ENCODE measurements at regions not wholly inside any gene's neighbourhood (a gene's known extent, or its start where the extent isn't known, plus 50 kb on each side); places are given as distances from the start of the nearest gene placed in this dataset.

DNA sequence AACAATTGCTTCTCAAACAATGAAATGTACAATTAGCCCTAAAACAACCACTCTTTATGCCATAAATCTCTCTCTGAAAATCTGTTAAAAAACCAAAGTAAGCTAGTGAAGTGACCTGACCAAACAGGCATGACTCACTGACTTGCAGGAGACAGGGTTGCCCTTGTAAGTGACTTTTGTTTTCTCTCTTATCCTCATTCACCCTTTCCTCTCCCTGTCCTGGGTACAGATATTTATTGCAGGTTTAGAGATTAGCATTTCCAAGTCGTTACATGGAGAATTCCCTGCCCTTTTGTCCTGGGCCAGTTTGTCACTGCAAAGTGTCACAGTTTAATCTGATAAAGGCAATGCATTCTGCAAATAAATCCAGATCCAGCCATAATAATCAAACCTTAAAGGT is 484.2 kb downstream of the IRX1 start:
- ATAC-seq (no peak), DNase-seq (ENCODE audit: low spot score) (no peak)
- Histone ChIP-seq H3K36me3 (ENCODE audit: insufficient read depth) (no peaks in the 10 kb centered on the region), H3K9me2 (ENCODE audit: insufficient read depth) (peaks cover 8% of the 10 kb centered on the region; the same call in 1 of the 2 replicates), H2AFZ (no peak overlapping the region), H3K4me1 (ENCODE audit: insufficient read depth) (no peaks in the 10 kb centered on the region), H3F3A (replicated peaks; ENCODE audit: low read depth) (no peaks in the 10 kb centered on the region), H3K27me3 (ENCODE audit: insufficient read depth) (no peaks in the 10 kb centered on the region), H3K4me3 (no peak overlapping the region), H4K20me1 (replicated peaks; ENCODE audit: insufficient read depth) (no peaks in the 10 kb centered on the region), H3K4me2 (no peak overlapping the region), H3K27ac (ENCODE audit: low read depth) (no peak overlapping the region), H3K79me2 (replicated peaks; ENCODE audit: insufficient read depth) (no peaks in the 10 kb centered on the region)
- no peak overlapping the region for H3K4me3 Mint-ChIP-seq
- TF ChIP-seq ZNF331 (CRISPR knock-in tag; IDR thresholded peaks at IDR 0.05; ENCODE audit: low read depth) (no peak), CREB1 (CRISPR knock-in tag; IDR thresholded peaks at IDR 0.05; ENCODE audit: low read depth) (no peak), ETS1 (IDR thresholded peaks at IDR 0.05) (no peak), NANOG (IDR thresholded peaks at IDR 0.05; ENCODE audit: borderline replicate concordance) (no peak), EZH2 (IDR thresholded peaks at IDR 0.05; ENCODE audit: low read depth, unreplicated experiment) (no peak), ZNF114 (CRISPR knock-in tag; IDR thresholded peaks at IDR 0.05) (no peak), STAT1 (IDR thresholded peaks at IDR 0.05; ENCODE audit: unreplicated experiment) (no peak), POLR2AphosphoS5 (IDR thresholded peaks at IDR 0.05; ENCODE audit: low read depth) (no peak), EZH2phosphoT487 (IDR thresholded peaks at IDR 0.05; ENCODE audit: unreplicated experiment) (no peak), JUNB (IDR thresholded peaks at IDR 0.05; ENCODE audit: unreplicated experiment) (no peak)
- TF ChIP-seq, protein P1, sequence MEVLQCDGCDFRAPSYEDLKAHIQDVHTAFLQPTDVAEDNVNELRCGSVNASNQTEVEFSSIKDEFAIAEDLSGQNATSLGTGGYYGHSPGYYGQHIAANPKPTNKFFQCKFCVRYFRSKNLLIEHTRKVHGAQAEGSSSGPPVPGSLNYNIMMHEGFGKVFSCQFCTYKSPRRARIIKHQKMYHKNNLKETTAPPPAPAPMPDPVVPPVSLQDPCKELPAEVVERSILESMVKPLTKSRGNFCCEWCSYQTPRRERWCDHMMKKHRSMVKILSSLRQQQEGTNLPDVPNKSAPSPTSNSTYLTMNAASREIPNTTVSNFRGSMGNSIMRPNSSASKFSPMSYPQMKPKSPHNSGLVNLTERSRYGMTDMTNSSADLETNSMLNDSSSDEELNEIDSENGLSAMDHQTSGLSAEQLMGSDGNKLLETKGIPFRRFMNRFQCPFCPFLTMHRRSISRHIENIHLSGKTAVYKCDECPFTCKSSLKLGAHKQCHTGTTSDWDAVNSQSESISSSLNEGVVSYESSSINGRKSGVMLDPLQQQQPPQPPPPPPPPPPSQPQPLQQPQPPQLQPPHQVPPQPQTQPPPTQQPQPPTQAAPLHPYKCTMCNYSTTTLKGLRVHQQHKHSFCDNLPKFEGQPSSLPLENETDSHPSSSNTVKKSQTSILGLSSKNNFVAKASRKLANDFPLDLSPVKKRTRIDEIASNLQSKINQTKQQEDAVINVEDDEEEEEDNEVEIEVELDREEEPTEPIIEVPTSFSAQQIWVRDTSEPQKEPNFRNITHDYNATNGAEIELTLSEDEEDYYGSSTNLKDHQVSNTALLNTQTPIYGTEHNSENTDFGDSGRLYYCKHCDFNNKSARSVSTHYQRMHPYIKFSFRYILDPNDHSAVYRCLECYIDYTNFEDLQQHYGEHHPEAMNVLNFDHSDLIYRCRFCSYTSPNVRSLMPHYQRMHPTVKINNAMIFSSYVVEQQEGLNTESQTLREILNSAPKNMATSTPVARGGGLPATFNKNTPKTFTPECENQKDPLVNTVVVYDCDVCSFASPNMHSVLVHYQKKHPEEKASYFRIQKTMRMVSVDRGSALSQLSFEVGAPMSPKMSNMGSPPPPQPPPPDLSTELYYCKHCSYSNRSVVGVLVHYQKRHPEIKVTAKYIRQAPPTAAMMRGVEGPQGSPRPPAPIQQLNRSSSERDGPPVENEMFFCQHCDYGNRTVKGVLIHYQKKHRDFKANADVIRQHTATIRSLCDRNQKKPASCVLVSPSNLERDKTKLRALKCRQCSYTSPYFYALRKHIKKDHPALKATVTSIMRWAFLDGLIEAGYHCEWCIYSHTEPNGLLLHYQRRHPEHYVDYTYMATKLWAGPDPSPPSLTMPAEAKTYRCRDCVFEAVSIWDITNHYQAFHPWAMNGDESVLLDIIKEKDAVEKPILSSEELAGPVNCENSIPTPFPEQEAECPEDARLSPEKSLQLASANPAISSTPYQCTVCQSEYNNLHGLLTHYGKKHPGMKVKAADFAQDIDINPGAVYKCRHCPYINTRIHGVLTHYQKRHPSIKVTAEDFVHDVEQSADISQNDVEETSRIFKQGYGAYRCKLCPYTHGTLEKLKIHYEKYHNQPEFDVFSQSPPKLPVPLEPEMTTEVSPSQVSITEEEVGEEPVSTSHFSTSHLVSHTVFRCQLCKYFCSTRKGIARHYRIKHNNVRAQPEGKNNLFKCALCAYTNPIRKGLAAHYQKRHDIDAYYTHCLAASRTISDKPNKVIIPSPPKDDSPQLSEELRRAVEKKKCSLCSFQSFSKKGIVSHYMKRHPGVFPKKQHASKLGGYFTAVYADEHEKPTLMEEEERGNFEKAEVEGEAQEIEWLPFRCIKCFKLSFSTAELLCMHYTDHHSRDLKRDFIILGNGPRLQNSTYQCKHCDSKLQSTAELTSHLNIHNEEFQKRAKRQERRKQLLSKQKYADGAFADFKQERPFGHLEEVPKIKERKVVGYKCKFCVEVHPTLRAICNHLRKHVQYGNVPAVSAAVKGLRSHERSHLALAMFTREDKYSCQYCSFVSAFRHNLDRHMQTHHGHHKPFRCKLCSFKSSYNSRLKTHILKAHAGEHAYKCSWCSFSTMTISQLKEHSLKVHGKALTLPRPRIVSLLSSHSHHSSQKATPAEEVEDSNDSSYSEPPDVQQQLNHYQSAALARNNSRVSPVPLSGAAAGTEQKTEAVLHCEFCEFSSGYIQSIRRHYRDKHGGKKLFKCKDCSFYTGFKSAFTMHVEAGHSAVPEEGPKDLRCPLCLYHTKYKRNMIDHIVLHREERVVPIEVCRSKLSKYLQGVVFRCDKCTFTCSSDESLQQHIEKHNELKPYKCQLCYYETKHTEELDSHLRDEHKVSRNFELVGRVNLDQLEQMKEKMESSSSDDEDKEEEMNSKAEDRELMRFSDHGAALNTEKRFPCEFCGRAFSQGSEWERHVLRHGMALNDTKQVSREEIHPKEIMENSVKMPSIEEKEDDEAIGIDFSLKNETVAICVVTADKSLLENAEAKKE (CRISPR knock-in tag; IDR thresholded peaks at IDR 0.05): no peak
- TF ChIP-seq, protein P2, sequence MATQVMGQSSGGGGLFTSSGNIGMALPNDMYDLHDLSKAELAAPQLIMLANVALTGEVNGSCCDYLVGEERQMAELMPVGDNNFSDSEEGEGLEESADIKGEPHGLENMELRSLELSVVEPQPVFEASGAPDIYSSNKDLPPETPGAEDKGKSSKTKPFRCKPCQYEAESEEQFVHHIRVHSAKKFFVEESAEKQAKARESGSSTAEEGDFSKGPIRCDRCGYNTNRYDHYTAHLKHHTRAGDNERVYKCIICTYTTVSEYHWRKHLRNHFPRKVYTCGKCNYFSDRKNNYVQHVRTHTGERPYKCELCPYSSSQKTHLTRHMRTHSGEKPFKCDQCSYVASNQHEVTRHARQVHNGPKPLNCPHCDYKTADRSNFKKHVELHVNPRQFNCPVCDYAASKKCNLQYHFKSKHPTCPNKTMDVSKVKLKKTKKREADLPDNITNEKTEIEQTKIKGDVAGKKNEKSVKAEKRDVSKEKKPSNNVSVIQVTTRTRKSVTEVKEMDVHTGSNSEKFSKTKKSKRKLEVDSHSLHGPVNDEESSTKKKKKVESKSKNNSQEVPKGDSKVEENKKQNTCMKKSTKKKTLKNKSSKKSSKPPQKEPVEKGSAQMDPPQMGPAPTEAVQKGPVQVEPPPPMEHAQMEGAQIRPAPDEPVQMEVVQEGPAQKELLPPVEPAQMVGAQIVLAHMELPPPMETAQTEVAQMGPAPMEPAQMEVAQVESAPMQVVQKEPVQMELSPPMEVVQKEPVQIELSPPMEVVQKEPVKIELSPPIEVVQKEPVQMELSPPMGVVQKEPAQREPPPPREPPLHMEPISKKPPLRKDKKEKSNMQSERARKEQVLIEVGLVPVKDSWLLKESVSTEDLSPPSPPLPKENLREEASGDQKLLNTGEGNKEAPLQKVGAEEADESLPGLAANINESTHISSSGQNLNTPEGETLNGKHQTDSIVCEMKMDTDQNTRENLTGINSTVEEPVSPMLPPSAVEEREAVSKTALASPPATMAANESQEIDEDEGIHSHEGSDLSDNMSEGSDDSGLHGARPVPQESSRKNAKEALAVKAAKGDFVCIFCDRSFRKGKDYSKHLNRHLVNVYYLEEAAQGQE (IDR thresholded peaks at IDR 0.05; ENCODE audit: unreplicated experiment): no peak
- TF ChIP-seq, protein P3, sequence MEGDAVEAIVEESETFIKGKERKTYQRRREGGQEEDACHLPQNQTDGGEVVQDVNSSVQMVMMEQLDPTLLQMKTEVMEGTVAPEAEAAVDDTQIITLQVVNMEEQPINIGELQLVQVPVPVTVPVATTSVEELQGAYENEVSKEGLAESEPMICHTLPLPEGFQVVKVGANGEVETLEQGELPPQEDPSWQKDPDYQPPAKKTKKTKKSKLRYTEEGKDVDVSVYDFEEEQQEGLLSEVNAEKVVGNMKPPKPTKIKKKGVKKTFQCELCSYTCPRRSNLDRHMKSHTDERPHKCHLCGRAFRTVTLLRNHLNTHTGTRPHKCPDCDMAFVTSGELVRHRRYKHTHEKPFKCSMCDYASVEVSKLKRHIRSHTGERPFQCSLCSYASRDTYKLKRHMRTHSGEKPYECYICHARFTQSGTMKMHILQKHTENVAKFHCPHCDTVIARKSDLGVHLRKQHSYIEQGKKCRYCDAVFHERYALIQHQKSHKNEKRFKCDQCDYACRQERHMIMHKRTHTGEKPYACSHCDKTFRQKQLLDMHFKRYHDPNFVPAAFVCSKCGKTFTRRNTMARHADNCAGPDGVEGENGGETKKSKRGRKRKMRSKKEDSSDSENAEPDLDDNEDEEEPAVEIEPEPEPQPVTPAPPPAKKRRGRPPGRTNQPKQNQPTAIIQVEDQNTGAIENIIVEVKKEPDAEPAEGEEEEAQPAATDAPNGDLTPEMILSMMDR (conservative IDR thresholded peaks at IDR 0.05; ENCODE audit: low read depth in 2 of 2): no peak
- peaks cover 3% of the 10 kb centered on the region; the same call in 1 of the 3 replicates for H3K9me3 Mint-ChIP-seq
- H3K4me1 Mint-ChIP-seq: peaks cover 4% of the 10 kb centered on the region; the same call in 1 of the 3 replicates
- H3K36me3 Mint-ChIP-seq (ENCODE audit: low read depth): no peaks in the 10 kb centered on the region
- no peak overlapping the region for H3K27ac Mint-ChIP-seq
- peaks cover 8% of the 10 kb centered on the region for H3K27me3 Mint-ChIP-seq (ENCODE audit: insufficient read depth, low read depth, poor library complexity)

Measured in GM23338 (cell line).